IMR-90 (cell line): ENCODE measurements at regions not wholly inside any gene's neighbourhood (a gene's known extent, or its start where the extent isn't known, plus 50 kb on each side); places are given as distances from the start of the nearest gene placed in this dataset. TPM values are rescaled to one million over a fixed set of nuclear protein-coding genes. Genes with fewer than 3 reads are reported as not detected.

Experiments
- microRNA-seq, 2 experiments: library from miRNA; stranded (forward) in 1 of 2; unstranded in 1 of 2; fragments of 10-50 nt in 1 of 2; fragments of <30 nt in 1 of 2; gene quantifications in 1 of 2; microRNA quantifications in 1 of 2; one replicate each; pipeline versions ENCODE3 to v1.1.0; 2013 to 2020; ENCODE audit not compliant: insufficient read depth in 1 of 2, insufficient read length in 1 of 2, unreplicated experiment in 1 of 2
- small RNA-seq, 5 experiments: library from RNA; depleted of rRNA; stranded (forward); fragments of <200 nt; gene quantifications; one replicate each; pipeline ENCODE3, GENCODE V24; 2012

Small RNA genes in the stretch of these regions (microRNA-seq; reads per million reads assigned to microRNA genes)
- gene MIR3664 (ENCODE audit: insufficient read depth in 1 of 2, insufficient read length in 1 of 2, unreplicated experiment in 1 of 2) (0 to 8.4 reads per million in 2 experiments), gene RF00019 (ENCODE audit: insufficient read depth, insufficient read length) (not detected)

Small RNA genes in the stretch of these regions (small RNA-seq; reads per million reads assigned to genes)
- gene MIR3664 (0.11 to 17.3 (median 10.2) reads per million in 5 experiments), gene RF00019 (0 reads per million in 5 experiments)
